CD4-positive, alpha-beta T cell treated with Interleukin-4 for 4 hours (primary cell): ENCODE measurements at regions not wholly inside any gene's neighbourhood (a gene's known extent, or its start where the extent isn't known, plus 50 kb on each side); places are given as distances from the start of the nearest gene placed in this dataset.

Experiments
- DNase-seq: peaks from one replicate; pipeline ENCODE4 v3.0.0-alpha.2; 2020

DNA sequence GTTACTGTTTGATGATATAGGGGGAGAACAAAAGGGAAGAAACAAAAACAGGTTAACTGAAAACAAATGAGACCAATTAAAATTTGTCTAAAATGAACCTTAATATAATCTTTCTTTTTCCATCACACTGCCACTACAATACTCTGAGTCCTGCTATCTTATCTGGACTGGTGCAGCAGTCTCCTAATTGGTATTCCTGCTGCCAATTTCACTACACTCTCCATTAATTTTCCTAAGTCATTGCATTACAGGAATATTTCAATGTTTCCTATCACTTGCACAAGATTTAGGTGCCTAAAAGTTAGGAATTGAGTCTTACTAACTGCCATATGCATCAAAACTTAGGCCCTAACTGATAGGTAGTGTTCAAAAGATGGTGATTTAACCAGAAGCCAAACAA, 884.9 kb upstream of the MGAT4C start:
- DNase-seq = no peak

DNA sequence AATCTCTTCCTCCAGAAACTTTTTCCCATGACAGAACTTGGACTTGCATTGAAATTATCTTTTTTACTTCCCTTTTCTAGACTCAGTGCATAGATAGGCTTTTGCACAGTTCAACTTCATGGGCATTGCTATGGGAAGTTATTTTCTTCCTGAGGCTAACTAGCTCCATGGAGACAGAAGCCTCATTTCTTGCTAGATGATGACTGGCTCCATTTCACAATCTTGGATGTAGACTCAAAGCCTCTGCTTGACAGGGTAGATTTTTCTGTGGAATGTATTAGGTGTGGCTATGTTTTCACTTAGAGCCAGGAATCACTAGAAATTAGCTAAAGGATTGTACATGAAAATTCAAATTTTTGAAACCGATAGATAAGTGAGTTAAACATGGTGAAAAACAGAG, 884.1 kb upstream of the MGAT4C start:
- DNase-seq = no peak

DNA sequence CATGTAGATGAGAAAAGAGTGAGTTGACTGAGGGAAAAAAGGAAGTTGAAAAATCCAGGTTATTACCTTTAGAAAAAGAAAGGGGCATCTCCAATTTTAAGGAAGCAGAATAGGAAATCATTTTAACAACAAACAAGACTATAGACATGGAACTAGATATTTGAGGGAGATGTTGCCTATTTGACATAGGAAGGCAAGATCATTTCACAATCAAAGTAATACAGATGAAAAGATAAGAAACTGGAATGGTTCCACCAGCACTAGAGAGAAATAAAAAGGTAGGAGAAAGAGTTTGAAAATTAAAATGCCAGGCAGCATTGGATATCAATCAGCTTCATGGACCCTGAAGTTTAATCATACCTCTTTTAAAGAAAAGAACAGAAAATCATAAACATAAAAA, 881.0 kb upstream of the MGAT4C start:
- DNase-seq = no peak

DNA sequence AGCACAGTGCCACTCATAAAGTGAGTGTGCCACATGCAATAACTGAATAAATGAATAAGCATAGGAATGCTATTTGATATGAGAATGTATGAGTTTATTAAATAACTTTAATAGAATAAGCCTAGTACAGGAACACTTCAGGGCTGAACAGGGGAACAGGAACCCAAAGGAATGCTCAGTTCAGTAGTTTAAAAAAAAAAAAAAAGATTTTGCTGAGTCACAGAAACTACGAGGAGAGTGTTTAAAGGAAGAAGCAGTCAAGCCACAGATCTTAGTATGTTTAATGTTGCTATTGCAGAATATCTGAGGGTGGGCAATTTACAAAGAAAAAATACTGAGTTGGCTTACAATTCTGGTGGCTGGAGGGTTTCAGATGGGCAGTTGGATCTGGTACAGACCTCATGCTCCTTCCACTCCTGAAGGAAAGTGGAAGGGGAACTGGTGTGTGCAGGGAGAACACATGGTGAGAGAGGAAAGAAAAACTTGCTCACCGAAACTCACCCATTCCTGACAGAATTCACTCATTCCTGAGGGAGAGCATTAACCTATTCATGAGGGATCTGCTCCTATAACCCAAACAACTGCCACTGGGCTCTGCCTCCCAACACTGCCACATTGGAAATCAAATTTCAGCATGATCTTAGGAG, 880.3 kb upstream of the MGAT4C start:
- no peak for DNase-seq

DNA sequence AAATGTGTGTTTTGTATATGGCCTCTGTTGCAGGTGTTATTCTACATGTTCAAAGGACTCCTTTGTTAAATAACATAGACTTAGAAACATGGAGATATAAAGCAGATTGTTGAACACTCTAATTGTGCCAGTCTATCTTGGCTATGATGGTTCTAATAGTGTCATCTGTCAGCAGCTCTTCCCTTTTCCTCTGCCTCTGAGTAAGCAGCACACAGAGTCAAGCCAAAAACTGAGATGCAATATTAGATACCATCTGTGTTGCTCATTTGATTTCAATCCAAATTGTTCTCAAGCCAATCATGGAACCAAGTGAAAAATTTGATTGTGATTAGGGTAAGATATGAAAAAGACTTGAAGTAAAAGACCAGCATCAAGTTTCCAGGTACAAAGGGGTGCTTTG, 871.1 kb upstream of the MGAT4C start:
- no peak for DNase-seq

DNA sequence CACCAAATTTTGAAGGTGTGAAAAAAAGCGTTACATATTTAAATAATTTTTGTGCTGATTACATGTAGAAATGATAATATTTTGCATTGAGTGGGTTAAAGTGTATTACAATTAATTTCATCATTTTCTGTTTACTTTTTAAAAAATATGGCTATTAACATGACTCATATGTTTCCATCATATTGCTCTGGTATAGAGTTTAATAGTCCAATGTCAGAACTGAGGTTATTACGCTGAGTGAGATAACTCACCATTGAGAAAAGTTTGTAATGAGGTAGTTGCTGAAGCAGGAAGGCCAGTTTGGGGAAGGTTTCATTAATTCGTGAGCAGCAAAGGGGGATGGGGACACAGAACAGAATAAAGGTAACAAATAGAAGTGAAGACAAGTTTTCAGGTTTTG, 865.7 kb upstream of the MGAT4C start:
- no peak for DNase-seq

DNA sequence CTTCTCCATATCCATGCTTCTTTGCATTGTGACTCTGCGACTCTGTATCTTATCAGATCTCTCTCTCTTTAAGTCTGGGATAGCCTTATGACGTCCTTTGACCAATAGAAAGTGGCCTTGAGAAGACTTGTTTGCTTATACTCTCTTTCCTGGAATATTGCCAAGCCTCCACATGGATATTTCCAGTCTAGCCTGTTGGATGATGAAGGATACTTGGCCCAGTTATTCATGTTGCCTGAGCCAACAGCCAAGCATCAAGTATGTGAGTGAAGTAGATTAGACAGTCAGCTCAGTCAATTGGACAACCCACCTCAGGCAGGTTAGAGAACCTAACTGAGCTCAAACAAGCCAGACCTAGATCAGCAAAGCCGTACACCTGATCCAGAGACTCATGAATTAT, 864.2 kb upstream of the MGAT4C start:
- no peak for DNase-seq

DNA sequence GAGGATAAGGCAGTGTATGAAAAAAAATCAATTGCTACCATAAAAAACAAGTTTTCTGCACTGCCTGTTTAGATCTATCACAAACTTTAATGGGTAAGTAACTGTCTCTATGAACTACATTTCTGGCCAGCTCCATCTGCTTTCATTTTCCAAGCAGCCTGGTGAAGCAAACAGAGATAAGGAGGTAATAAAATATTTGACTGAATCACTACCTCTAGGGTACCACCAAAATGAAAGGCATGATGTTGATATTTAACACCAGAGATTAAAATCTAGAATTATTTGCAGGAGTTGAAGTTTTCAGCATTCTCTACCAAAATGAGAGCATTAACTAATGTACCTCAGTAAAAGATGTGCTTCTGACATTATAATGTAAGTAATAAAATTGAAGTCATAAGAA, 863.5 kb upstream of the MGAT4C start:
- DNase-seq = no peak

DNA sequence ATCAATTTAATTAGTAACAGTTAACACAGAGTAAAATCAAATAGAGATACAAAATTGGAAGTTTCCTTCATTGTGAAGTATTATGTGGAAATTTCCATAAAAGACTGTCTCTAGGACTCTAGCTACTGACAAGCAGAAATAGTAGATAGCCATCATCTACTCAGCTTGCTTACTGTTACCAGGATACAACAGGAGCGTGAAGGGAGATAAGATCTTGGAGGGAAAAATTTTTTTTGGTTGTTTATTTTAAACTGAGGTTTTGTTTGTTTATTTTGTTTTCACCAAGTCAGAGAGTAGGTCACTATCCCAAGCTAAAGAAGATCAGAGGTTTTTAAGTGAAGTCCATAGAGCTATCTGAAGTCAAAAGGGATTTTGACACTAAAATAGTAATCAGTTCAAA, 861.3 kb upstream of the MGAT4C start:
- no peak for DNase-seq

DNA sequence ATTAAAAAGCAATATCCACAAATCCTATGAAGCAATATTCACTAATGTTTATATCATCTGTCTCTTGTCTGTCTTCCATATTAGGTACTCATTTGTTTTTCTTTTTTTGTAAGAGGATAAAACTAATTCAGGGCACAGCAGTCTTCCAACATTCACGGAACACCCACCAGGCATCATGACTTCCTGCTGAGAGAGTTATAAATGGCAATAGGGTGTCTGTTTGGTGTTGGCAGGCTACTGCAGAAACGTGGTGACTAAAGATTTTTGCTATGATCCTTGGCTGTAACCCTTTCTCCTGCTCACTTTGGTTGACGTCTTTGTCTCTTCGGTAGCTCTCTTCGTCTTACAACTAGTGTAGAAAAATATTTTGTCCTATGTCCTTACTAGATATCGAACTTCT, 860.6 kb upstream of the MGAT4C start:
- DNase-seq = no peak

DNA sequence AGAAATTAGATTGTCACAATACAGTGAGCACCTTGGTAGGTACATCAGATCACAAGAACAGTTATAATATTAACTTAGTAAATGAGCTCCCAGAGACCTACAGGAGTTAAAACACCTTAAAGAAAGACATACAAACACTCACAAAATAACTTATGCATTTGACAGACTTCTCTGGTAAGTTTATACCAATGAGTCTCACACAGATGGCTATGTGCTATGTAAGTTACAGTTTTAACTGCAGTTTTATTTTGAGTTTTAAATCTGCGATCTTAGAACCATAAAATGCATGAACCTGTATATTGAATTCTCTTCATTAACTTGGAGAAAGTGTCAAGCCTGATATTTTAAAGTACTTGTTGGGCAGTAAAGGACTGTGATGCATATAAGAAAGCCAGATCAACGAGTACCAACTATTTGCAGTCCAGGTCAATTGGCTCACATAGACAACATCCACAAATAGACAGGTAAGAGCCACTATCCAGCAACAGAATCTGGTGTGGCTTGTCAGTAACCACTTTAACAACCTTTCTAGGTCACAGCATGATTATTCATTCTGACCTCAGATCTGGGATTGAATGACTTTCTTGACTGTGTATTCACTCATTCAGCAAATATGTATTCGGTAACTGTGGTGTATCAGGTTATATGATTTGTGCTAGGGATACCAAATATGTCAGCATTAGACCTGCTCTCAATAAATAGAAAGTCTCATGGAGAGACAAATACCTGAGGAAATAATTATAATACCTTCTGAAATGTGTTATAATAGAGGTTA, 856.6 kb upstream of the MGAT4C start:
- DNase-seq = no peak

DNA sequence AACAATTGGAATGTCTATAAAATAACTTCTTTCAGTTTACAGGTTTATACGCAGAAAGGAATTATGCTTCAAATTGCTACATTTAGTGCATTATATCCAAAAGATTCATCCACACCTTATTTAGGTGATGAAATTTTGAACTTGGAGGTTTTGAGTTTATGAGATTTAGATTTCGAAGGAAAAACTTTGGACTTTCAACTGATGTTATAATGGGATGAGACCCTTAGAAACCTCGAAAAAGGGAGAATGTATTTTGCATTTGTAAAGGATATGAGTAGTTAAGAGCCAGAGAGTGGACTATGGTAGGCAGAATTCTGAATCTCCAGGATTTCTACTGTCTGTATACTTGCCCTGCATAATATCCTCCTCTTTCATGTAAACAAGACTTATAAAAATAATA, 851.6 kb upstream of the MGAT4C start:
- no peak for DNase-seq

DNA sequence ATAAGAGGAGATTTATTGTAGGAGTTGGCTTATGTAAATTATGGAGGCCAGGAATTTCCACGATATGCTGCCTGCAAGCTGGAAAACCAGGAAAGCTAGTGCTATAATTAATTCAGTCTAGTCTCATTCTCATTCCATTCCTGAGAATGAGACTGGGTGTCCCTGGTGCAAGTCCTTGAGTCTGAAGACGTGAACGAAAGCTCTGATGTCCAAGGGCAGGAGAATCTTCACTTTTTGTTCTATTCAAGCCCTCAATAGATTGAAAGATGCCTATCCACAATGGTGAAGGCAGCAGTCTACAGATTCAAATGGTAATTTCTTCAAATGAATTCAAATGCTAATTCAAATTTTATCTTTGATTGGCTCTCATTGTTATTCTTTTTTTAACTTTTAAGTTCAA, 851.1 kb upstream of the MGAT4C start:
- DNase-seq = no peak

DNA sequence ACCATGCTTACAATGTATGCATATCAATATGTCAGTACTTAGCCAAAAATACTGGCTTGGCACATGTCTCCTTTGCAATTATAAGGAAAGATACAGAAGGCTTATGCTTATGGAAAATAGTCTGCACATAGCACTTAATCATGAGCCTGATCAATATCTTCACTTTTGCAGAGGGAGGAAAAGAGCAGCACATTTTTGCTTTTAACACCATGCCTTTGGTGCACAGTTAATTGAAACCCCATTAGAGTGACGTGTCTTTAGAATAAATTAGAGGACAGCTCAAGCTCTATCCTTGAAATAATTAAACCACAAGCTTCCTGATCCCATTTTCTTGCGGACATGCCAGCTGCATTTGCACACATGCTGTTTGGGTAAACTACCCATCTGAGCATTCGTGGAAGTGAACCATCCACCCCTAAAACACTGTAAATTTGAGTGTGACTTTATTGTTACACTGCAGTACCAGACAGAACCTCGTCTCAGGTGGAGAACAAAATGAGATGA, 839.9 kb upstream of the MGAT4C start:
- no peak for DNase-seq

DNA sequence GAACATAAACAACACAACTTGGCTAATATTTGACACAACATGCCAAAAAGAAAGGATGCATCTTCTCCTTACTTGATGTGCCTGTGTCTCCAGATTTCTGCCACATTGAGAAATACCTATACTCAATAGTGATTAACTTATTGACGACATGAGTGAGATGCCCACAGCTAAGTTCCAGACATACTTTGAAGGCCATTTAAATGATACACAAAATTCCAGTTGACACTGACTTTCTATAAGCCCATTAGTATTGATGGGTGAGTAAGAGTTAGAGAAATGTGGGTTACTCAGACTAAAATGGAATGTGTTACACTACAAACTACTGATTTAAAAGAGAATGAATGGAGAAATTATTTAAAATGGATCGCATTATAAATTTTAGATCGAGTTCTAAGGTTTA, 838.2 kb upstream of the MGAT4C start:
- DNase-seq = no peak

DNA sequence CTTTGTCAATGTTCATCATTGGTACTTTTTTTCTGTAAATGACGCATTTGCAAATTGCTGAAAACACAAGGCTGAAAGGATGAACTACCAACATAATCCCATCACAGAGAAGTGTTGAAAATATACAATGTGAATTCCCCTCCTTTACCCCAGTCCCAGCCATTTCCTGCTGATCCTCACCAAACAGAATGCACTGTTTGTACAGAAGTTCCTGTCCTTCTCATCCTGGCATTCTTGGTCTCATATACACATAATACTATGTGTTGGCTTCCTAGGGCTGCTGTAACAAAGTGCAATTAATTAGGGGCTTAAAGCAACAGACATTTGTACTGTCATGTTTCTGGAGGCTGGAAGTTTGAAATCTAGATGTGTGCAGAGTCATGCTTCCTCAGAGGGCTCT, 836.2 kb upstream of the MGAT4C start:
- DNase-seq = no peak

DNA sequence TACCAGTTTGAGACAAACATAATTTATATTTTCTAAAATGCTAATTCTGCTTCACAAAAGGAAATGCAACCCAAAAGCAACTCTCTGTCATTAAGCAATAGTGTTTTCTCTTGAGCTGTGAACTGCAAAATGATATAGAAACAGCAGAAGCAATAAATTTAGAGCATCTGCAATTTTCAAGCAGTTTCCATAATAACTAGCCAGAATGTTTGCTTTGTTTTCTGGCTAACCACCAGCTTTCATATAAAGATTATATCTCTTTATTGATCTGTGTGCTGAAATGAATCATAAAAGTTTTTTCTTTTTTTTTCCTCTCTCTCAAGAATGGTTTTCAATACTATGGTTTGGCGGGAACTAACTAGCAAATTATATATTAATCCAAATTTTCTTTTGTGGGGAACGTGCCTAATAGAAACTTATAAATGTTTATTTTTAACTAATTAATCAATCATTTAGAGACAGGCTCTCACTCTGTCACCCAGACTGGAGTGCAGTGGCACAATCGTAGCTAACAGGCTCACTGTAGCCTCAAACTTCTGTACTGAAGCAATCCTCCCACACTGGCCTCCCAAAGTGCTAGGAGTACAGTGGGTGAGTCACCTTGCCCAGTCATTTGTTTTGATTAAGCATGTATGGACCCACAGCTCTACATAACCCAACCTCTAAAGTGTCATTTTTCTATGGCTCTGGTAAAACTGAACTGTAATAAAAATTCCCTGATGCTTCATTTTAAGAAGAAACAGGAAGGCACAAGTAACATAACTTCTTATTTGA, 830.1 kb upstream of the MGAT4C start:
- DNase-seq = no peak

DNA sequence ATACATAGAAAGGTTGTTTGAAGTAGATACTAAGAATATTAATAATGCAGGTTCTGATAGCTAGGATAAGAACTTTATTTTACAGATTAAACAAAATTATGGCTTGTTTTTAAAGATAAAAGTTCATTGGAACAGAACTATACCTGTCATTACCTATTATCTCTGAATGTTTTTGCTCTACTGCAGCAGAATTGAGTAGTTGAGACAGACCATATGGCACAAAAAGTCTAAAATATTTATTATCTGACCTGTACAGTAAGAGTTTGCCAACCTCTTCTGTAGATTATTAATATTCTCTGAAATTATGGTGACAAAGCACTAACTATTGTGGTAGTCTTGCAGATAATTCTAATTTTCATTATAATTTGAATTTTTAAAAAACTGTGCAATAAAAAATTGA, 829.1 kb upstream of the MGAT4C start:
- DNase-seq = no peak

DNA sequence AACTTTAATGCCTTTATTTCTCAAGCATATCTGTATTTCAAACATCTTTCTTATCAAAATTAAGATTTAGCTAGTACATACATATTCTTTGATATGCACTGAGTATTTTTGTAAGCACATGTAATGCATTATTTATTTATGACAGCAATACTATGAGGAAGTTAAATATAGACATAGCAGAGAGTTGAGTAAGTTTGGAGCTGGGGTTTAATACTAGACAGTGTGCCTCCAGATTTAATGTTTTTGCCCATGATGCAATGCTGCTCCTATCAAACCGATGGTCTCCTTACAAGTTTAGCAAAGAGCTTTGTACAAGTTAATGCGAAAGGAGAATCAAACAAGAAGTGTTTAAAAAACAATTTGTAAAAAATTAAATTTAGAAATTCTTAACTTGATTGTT, 826.6 kb upstream of the MGAT4C start:
- DNase-seq = no peak

DNA sequence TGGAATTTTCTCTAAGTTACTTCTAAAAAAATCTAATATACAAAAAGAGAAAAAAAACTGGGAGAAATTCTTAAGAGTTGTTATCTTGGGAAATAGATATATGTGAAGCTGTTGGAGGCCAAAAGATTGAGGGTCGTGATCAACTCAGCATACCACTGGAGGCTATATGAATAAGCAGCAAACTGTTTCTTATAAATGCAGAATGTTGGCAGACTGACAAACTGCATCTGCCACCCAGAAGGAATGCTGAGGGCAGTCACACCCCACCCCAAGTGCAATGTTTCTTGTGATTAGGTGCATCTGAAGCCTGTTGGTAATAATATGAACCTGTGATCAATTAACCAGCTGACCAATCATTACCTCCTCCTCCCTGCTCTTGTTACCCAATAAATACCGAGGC, 818.6 kb upstream of the MGAT4C start:
- no peak for DNase-seq

DNA sequence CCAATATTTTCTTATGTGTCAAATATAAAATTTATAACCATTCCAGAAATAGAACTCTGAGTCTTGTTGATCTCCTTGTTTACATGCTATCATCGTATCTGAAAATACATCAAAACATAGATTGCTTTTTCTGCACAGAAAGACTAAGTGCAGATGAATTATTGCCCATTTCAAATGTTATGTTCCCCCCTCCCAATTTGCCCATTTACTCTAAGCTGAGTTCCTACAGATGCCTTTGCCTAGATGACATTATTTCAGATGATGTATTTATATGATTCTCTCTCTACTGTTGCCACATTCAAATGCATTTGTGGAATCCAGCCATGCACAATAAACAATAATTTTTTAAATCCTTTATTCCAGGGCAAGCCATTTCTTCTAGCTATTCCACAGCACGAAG, 810.1 kb upstream of the MGAT4C start:
- no peak for DNase-seq

DNA sequence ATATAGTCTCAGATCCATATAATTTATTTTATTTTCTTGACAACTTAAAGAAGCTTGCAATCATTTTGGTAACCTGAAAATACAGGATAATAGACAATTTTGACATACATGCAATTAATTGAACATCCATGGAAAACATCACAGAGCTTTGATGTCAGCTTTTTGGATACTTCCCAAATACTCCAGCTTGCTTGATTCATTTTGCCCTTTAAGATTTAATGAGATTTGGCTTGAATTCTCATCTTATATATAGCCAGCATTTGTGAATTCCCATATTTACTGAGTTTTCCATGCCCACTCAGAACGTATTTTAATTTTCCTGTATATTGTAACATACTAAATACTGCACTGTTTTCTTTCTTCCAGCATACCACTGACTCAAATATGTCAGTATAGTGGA, 803.0 kb upstream of the MGAT4C start:
- DNase-seq = no peak

DNA sequence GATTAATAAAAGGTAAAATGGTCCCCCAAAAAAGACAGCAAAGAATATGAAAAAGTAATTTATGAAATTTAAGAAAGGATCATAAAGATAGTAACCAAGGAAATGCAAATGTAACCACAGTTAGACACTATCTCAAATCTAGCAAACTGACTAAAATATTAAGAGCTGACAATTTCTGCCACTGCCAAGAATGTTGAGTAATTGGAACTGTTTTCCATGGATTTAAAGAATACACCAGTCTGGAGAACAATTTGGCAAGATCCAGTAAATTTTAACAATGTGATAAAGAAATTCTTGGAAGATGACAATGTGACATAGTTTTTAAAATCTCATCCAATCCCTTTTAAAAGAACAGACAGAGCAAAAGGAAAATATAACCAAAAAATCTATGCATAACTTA, 798.0 kb upstream of the MGAT4C start:
- no peak for DNase-seq

DNA sequence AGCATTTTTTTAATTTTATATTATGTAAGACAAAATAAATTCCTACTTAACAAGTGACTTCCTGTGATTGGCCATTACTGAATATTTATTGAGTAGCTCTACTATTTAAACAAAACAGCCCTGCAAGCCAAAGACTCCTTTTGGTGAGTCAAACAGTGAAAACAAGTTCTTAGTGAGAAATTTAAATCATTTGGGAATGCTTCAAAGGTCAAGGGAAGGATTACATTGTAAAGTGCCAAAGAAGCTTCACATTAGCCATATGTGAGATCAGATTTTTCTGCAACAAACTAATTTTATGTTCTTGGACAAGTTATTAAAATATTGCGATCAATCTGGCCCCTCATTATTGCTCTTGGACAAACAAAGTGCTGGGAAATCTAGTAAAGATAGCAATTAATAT, 795.4 kb upstream of the MGAT4C start:
- DNase-seq = no peak
